ENCODE measurements at regions not wholly inside any gene's neighbourhood (a gene's known extent, or its start where the extent isn't known, plus 50 kb on each side); places are given as distances from the start of the nearest gene placed in this dataset.
A peak's percentile ranks its signal among the peaks of the same experiment; 100 is the strongest.
"Not testable (repeated sequence)": the region's sequence is repeated elsewhere in the genome, so short reads cannot be mapped to it uniquely, and the experiment has no call there.

- intact Hi-C loops (cut with micrococcal nuclease); H3K27me3 Mint-ChIP-seq (ENCODE audit: insufficient read depth, unreplicated experiment); H3K36me3 Mint-ChIP-seq (ENCODE audit: insufficient read depth, unreplicated experiment); DNase-seq (ENCODE audit: unreplicated experiment); H3K9me3 Mint-ChIP-seq (ENCODE audit: unreplicated experiment); BruUV-seq (replicated peaks); CTCF ChIA-PET; H3K4me3 Mint-ChIP-seq (ENCODE audit: unreplicated experiment); POLR2A ChIA-PET: not testable (repeated sequence)
- Mint-ChIP-seq H3K27ac (ENCODE audit: low read depth, unreplicated experiment) (peak overlapping the region; percentile 63), H3K4me1 (ENCODE audit: insufficient read depth, unreplicated experiment) (peaks cover 22% of the 10 kb centered on the region)
These were observed 55.3 kb downstream of the BBS10 start for GRCh38 chr12:76292891-76293290.

GRCh38 chr12:76292305-76292704 is 55.9 kb downstream of the BBS10 start:
- H3K27ac Mint-ChIP-seq (ENCODE audit: low read depth, unreplicated experiment), result peak overlapping the region; percentile 63
- POLR2A ChIA-PET; H3K36me3 Mint-ChIP-seq (ENCODE audit: insufficient read depth, unreplicated experiment); BruUV-seq (replicated peaks); intact Hi-C loops (cut with micrococcal nuclease); CTCF ChIA-PET; DNase-seq (ENCODE audit: unreplicated experiment); H3K27me3 Mint-ChIP-seq (ENCODE audit: insufficient read depth, unreplicated experiment); H3K9me3 Mint-ChIP-seq (ENCODE audit: unreplicated experiment): not testable (repeated sequence)
- H3K4me3 Mint-ChIP-seq (ENCODE audit: unreplicated experiment), result peak overlapping the region; percentile 32
- peaks cover 26% of the 10 kb centered on the region for H3K4me1 Mint-ChIP-seq (ENCODE audit: insufficient read depth, unreplicated experiment)

GRCh38 chr12:76290963-76291859 is 57.0 kb downstream of the BBS10 start:
- Mint-ChIP-seq H3K4me3 (ENCODE audit: unreplicated experiment) (no peak overlapping the region), H3K27me3 (ENCODE audit: insufficient read depth, unreplicated experiment) (no peaks in the 10 kb centered on the region), H3K9me3 (ENCODE audit: unreplicated experiment) (peaks cover 3% of the 10 kb centered on the region), H3K4me1 (ENCODE audit: insufficient read depth, unreplicated experiment) (peaks cover 30% of the 10 kb centered on the region), H3K36me3 (ENCODE audit: insufficient read depth, unreplicated experiment) (no peaks in the 10 kb centered on the region), H3K27ac (ENCODE audit: low read depth, unreplicated experiment) (peak overlapping the region; percentile 63)
- no peak for TF ChIP-seq CTCF (IDR thresholded peaks at IDR 0.05; ENCODE audit: unreplicated experiment)
- no TSS peak for BruUV-seq (replicated peaks)
- no peak for DNase-seq (ENCODE audit: unreplicated experiment)
- CTCF ChIA-PET, result interaction anchor here (0.5 to 1.0 kb wide), 3 partner anchors 12 to 707 kb away, joined by 3 read pairs; no protein-coding TSS in a partner anchor
- POLR2A ChIA-PET, result no interaction called here
- intact Hi-C loops (cut with micrococcal nuclease), result no loop called here

GRCh38 chr12:76288218-76288617 is 60.0 kb downstream of the BBS10 start:
- Mint-ChIP-seq H3K4me1 (ENCODE audit: insufficient read depth, unreplicated experiment) (peaks cover 40% of the 10 kb centered on the region), H3K36me3 (ENCODE audit: insufficient read depth, unreplicated experiment) (no peaks in the 10 kb centered on the region), H3K27ac (ENCODE audit: low read depth, unreplicated experiment) (no peak overlapping the region), H3K9me3 (ENCODE audit: unreplicated experiment) (peaks cover 8% of the 10 kb centered on the region), H3K4me3 (ENCODE audit: unreplicated experiment) (no peak overlapping the region), H3K27me3 (ENCODE audit: insufficient read depth, unreplicated experiment) (no peaks in the 10 kb centered on the region)
- intact Hi-C loops (cut with micrococcal nuclease), result no loop called here
- ChIA-PET POLR2A (no interaction called here), CTCF (interaction anchor here (0.7 kb wide), 1 partner anchor 180 kb away, joined by 4 read pairs; no protein-coding TSS in a partner anchor)
- no peak for DNase-seq (ENCODE audit: unreplicated experiment)
- no TSS peak for BruUV-seq (replicated peaks)
- TF ChIP-seq CTCF (IDR thresholded peaks at IDR 0.05; ENCODE audit: unreplicated experiment), result no peak

Measured in MCF 10A (cell line).